Occipital lobe (tissue), 1 donor: ENCODE measurements at regions not wholly inside any gene's neighbourhood (a gene's known extent, or its start where the extent isn't known, plus 50 kb on each side); places are given as distances from the start of the nearest gene placed in this dataset.
"Not testable (repeated sequence)": the region's sequence is repeated elsewhere in the genome, so short reads cannot be mapped to it uniquely, and the experiment has no call there.

ENCODE experiments used
- DNase-seq: peaks from one replicate; lab custom pipeline; 2025; lab: John Stamatoyannopoulos, UW

- no peak for DNase-seq
Observed at GRCh38 chr7:149606826-149607225, 109.2 kb upstream of the ZNF746 start.

DNA sequence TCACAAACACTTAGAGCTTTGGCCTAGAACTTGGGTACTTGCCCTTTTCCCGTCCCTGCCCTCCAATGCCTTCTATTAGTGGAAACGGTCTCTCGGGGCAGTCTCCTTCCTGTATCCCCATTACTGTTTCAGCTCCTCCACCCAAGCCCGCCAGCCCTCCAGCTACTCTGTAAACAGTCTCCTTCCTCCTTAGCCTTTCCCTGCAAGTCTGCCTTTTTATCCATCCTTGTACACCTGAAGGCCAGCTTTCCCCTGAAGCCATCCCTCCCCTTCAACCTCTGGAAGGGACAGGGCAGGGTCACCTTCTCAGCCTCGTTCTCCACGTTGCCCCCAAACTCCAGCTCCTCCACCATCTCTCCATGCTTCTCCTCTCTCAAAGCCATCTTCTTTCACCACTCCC, 108.1 kb upstream of the ZNF746 start:
- no peak for DNase-seq

GRCh38 chr7:149604521-149604920, 106.9 kb upstream of the ZNF746 start:
- no peak for DNase-seq

DNA sequence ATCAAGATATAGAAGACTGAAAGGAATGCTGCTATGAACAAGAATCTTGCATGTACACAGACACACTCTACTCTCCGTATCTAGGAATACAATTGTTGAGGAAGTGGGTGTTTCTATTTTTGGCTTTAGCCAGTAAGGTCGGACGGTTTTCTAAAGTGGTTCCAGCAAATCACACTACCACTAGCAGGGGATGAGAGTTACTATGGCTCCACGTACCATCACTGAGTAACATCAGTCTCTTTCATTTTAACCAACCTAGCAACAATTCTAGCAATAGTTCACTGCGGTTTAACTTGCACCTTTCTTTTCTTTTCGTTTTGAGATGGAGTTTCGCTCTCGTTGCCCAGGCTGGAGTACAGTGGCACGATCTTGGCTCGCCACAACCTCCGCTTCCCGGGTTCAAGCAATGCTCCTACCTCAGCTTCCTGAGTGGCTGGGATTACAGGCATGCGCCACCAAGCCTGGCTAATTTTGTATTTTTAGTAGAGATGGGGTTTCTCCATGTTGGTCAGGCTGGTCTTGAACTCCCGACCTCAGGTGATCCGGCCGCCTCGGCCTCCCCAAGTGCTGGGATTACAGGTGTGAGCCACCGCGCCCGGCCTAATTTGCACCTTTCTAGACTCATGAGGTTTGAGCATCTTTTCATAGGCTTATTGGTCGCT, 103.2 kb upstream of the ZNF746 start:
- DNase-seq, result not testable (repeated sequence)

DNA sequence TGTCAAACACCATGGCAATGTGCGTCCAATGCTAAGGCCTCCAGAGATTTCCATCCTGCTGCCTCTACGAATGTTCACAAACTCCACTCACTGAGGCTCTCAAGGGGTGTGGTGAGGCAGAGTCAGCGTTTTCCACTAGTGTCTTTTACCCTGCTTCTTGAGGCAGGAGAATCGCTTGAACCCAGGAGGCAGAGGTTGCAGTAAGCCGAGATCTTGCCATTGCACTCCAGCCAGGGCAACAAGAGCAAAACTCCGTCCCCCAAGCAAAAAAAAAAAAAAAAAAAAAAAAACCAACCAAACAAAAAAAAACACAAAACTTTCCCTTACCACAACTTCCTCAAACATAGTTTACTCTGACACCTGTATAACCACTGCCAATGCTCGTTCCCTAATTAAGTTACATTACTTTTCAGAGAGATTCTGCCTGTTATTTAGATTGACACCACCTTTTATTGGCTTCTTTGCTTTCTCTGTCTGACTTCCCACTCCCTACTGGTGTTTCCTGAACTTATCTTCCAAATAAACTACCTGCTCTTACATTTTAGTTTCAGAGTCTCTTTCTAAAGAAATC, 102.1 kb upstream of the ZNF746 start:
- no peak for DNase-seq

- DNase-seq, result no peak
Observed at GRCh38 chr7:149598721-149599308, 101.2 kb upstream of the ZNF746 start.

DNA sequence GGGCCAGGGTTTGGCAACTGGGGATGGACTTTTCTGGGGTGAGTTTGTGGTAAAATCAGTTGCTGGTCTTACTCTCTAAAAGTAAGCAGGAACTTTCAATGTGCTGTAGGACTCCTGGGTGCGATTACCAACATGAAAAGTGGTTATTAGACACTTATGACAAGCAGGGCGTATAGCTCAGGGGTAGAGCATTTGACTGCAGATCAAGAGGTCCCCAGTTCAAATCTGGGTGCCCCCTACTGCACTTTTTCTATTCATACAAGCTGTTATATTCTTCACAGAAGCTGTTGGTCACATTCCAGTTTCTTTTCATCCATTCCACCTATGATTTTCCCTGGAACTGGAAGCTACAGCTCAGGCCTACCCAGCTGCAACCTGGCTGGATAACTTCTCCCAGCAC, 100.2 kb upstream of the ZNF746 start:
- not testable (repeated sequence) for DNase-seq

DNA sequence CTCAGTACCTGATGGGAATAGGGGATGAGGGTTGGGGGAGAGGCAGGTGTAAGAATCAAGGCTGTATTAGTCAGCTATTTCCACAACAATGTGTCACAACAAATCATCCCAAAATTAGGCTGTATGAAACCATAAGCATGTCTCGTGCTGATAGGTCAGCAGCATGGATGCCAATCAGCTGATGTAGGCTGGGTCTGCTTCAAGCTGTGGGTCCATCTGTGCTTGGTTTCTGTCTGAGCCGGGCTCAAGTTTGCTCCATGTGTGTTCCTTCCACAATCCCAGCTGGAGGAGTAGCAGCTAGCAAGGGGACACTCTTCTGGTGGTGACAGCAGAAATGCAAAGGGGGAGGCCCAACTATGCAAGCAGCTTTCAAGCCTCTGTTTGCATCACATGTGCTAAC, 97.9 kb upstream of the ZNF746 start:
- no peak for DNase-seq

DNA sequence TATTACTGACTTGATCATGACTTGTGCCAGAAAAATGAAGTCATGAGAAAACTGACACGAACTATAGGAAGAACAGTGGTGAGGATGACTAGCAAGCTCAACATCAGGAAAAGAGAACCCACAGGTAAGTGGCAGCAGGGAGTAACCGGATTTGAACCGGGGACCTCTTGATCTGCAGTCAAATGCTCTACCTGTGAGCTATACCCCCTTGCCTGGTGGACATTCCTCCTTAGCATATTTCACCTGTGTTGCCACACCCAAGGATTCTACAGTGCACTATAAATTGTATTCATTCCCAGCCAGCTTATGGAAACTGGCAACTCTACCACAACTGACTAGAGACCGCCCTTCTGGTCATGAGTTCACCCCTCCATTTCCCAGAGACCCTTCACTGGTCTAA, 97.5 kb upstream of the ZNF746 start:
- no peak for DNase-seq

DNA sequence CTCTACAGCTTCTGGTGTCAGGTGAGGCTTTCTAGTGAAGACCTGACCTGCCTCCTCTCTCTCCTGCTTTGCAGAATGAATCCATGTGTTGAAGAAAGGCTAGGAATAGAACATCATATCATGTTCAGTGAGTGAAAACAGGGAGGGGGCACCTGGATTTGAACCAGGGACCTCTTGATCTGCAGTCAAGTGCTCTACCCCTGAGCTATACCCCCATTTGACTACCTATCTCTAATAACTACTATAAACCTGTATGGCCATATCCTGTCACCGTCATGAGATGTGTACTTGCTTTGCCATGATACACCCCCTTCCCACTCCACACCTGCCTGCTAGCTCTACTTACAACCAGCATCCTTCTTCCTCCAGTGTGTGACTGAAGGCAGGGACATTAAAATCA, 91.3 kb upstream of the ZNF746 start:
- DNase-seq, result no peak

DNA sequence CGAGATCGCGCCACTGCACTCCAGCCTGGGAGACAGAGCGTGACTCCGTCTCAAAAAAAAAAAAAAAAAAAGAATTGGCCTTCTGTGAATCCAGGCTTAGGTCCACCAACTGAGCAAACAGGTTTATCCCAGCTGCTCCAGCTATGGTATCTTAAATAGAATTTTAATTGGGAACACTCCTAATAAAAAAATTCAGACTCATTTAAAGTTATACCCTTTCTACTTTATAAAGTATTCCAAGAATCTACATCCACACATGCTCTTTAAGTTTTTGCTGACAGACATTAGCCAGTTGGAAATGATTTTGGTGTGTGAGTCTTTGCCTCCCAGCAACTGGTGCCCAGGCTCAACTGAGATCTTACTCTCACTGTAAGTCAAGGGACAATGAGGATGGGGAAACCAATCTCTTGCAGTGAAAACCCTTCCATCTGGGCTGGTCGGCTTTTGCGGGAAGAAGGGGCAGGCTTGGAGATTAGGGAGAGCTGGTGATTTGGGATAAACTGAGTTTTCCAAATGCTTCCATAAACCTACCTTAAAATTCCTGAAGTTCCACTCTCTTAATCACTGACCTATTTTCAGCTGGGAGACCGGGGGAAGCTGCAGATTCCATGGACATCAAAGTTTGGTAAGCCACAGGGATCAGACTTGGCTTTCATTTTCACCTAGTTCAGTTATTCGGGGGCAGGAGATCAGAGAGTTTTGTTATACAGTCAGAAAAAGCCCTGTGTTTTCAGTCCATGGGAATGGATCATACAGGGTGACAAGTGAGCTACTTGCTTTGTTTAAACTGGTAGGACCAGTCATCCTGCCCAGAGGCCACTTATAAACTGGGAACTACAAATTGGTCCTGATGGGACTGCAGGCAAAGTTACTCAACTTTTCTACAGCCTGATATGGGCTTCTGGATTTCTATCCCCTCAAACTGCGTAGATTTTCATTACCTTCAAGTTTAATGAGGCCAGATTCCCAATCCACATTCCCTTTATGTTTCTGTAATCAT, 89.3 kb upstream of the ZNF746 start:
- no peak for DNase-seq

GRCh38 chr7:149584530-149584929, 86.9 kb upstream of the ZNF746 start:
- no peak for DNase-seq

GRCh38 chr7:149584009-149584408, 86.4 kb upstream of the ZNF746 start:
- DNase-seq, result no peak

DNA sequence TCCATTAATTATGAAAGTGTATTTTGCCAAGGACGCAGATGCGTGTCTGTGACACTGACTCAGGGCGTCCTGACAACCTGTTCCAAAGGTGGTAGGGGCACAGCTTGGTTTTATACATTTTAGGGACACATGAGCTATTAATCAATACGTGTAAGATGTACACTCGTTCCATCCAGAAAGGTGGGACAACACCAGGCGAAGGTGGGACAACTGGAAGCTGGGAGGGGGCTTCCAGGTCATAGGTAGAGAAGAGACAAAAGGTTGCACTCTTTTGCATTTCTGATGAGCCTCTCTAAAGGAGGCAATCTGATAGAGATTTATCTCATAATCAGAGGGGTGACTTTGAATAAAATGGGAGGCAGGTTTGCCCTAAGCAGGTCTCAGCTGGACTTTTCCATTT, 82.7 kb upstream of the ZNF746 start:
- no peak for DNase-seq

GRCh38 chr7:149579365-149579764, 81.8 kb upstream of the ZNF746 start:
- DNase-seq, result not testable (repeated sequence)

DNA sequence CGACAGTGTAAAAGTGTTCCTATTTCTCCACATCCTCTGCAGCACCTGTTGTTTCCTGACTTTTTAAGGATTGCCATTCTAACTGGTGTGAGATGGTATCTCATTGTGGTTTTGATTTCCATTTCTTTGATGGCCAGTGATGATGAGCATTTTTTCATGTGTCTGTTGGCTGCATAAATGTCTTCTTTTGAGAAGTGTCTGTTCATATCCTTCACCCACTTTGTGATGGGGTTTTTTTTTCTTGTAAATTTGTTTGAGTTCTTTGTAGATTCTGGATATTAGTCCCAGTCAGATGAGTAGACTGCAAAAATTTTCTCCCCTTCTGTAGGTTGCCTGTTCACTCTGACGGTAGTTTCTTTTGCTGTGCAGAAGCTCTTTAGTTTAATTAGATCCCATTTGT, 76.8 kb upstream of the ZNF746 start:
- DNase-seq, result not testable (repeated sequence)

DNA sequence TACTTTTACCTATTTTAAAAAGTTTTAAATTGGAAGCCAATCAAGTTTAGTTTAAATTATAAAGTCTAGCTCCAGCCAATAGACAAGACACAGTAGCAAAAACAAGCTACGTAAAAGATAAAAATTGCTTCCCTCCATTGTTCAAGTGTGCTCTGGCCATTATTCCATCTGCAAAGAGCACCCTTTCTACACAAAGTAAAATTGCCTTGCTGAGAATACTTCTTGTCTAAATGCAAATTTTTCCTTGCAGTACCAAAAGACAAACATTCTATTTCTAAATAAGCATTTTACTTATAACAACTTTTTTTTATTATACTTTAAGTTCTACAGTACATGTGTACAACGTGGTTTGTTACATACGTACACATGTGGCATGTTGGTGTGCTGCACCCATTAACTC, 75.9 kb upstream of the ZNF746 start:
- no peak for DNase-seq

DNA sequence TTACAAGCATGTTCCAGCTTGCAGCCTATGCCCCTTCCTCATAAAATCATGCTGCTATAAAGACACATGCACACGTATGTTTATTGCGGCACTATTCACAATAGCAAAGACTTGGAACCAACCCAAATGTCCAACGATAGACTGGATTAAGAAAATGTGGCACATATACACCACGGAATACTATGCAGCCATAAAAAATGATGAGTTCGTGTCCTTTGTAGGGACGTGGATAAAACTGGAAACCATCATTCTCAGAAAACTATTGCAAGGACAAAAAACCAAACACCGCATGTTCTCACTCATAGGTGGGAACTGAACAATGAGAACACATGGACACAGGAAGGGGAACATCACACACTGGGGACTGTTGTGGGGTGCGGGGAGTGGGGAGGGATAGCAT, 75.3 kb upstream of the ZNF746 start:
- DNase-seq, result not testable (repeated sequence)

GRCh38 chr7:149570784-149571183, 73.2 kb upstream of the ZNF746 start:
- DNase-seq, result no peak

DNA sequence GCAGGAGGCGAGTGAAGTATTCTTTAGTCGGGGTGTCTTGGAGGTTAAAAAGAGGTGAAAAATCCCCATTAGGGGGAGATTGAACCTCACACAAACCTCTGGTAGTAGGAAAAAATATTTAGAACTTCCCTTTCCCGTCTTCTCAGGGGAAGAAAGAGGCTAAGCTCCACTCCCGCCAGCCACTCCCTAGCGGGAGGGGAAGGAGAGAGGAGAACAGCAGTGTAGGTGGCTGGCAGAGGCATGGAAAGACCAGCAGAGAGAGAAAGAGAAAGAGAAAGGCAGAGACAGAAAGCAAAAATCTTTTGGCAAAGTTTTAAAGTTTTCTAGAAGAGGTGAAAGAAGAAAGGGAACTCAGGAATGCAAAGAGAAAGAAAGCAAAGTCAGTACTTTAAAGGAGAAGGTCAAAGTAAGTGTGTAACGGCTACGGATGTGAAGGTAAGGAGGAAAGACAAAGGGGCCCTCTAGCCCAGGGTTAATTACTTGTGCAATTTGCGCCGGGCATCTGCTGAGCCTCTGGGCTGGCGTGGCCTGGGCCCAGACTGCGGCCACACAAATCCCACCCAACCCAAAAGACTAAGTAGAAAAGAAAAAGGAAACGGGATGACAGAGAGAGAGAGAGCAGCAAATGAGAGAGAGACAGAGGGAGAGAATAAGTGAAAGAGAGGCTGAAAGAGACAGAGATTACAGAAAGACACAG, 72.3 kb upstream of the ZNF746 start:
- DNase-seq, result no peak

DNA sequence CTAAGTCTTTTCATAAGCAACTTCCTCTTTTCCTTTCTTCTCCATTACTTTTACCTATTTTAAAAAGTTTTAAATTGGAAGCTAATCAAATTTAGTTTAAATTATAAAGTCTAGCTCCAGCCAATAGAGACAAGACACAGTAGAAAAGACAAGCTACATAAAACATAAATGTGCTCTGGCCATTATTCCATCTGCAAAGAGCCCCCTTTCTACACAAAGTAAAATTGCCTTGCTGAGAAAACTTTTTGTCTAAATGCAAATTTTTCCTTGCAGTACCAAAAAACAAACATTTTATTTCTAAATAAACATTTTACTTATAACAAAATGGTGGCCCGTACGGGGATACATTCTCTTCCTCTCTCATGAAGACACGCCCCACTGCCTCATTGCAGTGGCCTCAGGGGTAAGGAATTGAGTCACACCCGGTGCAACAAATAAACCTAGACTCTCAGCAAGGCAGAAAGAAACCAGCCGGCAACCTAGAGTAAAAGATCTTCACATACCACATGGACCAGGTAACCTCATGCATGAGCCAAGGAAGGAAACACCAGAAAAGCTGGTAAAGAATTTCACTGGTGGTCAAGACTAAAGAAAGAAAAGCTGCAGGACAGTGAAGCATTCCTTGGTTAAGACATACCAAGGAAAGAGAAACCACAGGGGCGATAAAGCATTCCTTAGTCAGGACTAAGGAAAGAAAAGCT, 71.6 kb upstream of the ZNF746 start:
- no peak for DNase-seq
